ENCODE measurements at regions not wholly inside any gene's neighbourhood (a gene's known extent, or its start where the extent isn't known, plus 50 kb on each side); places are given as distances from the start of the nearest gene placed in this dataset.
"Not testable (repeated sequence)": the region's sequence is repeated elsewhere in the genome, so short reads cannot be mapped to it uniquely, and the experiment has no call there.

- peak; percentile 74 for DNase-seq (ENCODE audit: low read depth)
Observed at GRCh38 chr1:91098299-91098906, 76.6 kb upstream of the ZNF644 start.

- not testable (repeated sequence) for DNase-seq (ENCODE audit: low read depth)
Observed at GRCh38 chr1:91095321-91095720, 73.5 kb upstream of the ZNF644 start.

- peak; percentile 62 for DNase-seq (ENCODE audit: low read depth)
Observed at GRCh38 chr1:91092503-91092902, 70.7 kb upstream of the ZNF644 start.

- DNase-seq (ENCODE audit: low read depth) = peak; percentile 77
Observed at GRCh38 chr1:91091812-91092211, 70.0 kb upstream of the ZNF644 start.

- DNase-seq (ENCODE audit: low read depth) = peak; percentile 87
Observed at GRCh38 chr1:91080650-91081049, 58.8 kb upstream of the ZNF644 start.

GRCh38 chr1:91078859-91079258, 57.0 kb upstream of the ZNF644 start:
- DNase-seq (ENCODE audit: low read depth) = no peak

GRCh38 chr1:91076834-91077233, 55.0 kb upstream of the ZNF644 start:
- no peak for DNase-seq (ENCODE audit: low read depth)

- peak; percentile 54 for DNase-seq (ENCODE audit: low read depth)
Observed at GRCh38 chr1:91075233-91076135, 53.6 kb upstream of the ZNF644 start.

- no peak for DNase-seq (ENCODE audit: low read depth)
Observed at GRCh38 chr1:91073299-91073698, 51.5 kb upstream of the ZNF644 start.

- DNase-seq (ENCODE audit: low read depth) = no peak
Observed at GRCh38 chr1:91071838-91072237, 50.0 kb upstream of the ZNF644 start.

Measured in Daoy (cell line).